Sciatic nerve (tissue), 2 donors: ENCODE measurements at regions not wholly inside any gene's neighbourhood (a gene's known extent, or its start where the extent isn't known, plus 50 kb on each side); places are given as distances from the start of the nearest gene placed in this dataset.

Experiments
- ATAC-seq: fragments of 200-7000 bp; cut with Tn5 transposase; one replicate; pipeline ENCODE4 v1.9.1; 2020; ENCODE audit warnings: mild to moderate bottlenecking, moderate library complexity
- DNase-seq: peaks from one replicate; pipeline ENCODE4 v3.0.0-alpha.2; 2020; ENCODE audit warnings: low spot score
- intact Hi-C: fragments of 100-400 bp; cut with DNase I; formaldehyde crosslinking; loops from one replicate; pipeline ENCODE4 v1.14.2; 2022
- donor health status: DM: no; HTN: no; CAD: no.
- donor health status: DM: no; HTN: no; CAD: no.

- ATAC-seq: no peak
- intact Hi-C loops: no loop called here
- no peak for DNase-seq
Measured at GRCh38 chr5:38736089-38736488, 109.7 kb upstream of the OSMR start.

- intact Hi-C loops: no loop called here
- ATAC-seq (no peak), DNase-seq (no peak)
Measured at GRCh38 chr5:38737976-38738375, 107.8 kb upstream of the OSMR start.

- intact Hi-C loops: no loop called here
- no peak for DNase-seq
- ATAC-seq: no peak
Measured at GRCh38 chr5:38739011-38739704, 106.7 kb upstream of the OSMR start.

GRCh38 chr5:38739705-38740045, 106.1 kb upstream of the OSMR start:
- DNase-seq: no peak
- intact Hi-C loops: loop anchor here (10.0 kb wide), 1 partner anchor 1525 kb away; no protein-coding TSS in a partner anchor
- no peak for ATAC-seq

GRCh38 chr5:38742821-38743220, 103.0 kb upstream of the OSMR start:
- ATAC-seq (no peak), DNase-seq (no peak)
- intact Hi-C loops: loop anchor here (10.0 kb wide), 1 partner anchor 1522 kb away; no protein-coding TSS in a partner anchor

- ATAC-seq: no peak
- intact Hi-C loops: loop anchor here (10.0 kb wide), 1 partner anchor 1521 kb away; no protein-coding TSS in a partner anchor
Measured at GRCh38 chr5:38743562-38743961, 102.2 kb upstream of the OSMR start.

GRCh38 chr5:38745836-38746732, 99.7 kb upstream of the OSMR start:
- intact Hi-C loops: loop anchor here (10.0 kb wide), 1 partner anchor 1519 kb away; no protein-coding TSS in a partner anchor
- no peak for ATAC-seq
- DNase-seq: no peak

More at GRCh38 chr5:38743562-38743961, 102.2 kb upstream of the OSMR start:
- no peak for DNase-seq

GRCh38 chr5:38749861-38750260, 96.0 kb upstream of the OSMR start:
- intact Hi-C loops: loop anchor here (10.0 kb wide), 1 partner anchor 1515 kb away; no protein-coding TSS in a partner anchor
- ATAC-seq: no peak
- DNase-seq: no peak

- ATAC-seq: no peak
- DNase-seq: no peak
- intact Hi-C loops: no loop called here
Measured at GRCh38 chr5:38751103-38751502, 94.7 kb upstream of the OSMR start.

GRCh38 chr5:38752012-38752536, 93.7 kb upstream of the OSMR start:
- DNase-seq: no peak
- no peak for ATAC-seq
- intact Hi-C loops: no loop called here

GRCh38 chr5:38752622-38753021, 93.2 kb upstream of the OSMR start:
- DNase-seq: no peak
- intact Hi-C loops: no loop called here
- no peak for ATAC-seq

GRCh38 chr5:38753141-38753540, 92.7 kb upstream of the OSMR start:
- no peak for ATAC-seq
- DNase-seq: no peak
- intact Hi-C loops: no loop called here

GRCh38 chr5:38753776-38754175, 92.0 kb upstream of the OSMR start:
- DNase-seq (no peak), ATAC-seq (no peak)
- intact Hi-C loops: no loop called here

GRCh38 chr5:38755181-38755580, 90.6 kb upstream of the OSMR start:
- no peak for DNase-seq
- no peak for ATAC-seq
- intact Hi-C loops: no loop called here

- intact Hi-C loops: no loop called here
- no peak for DNase-seq
- ATAC-seq: no peak
Measured at GRCh38 chr5:38756068-38756467, 89.7 kb upstream of the OSMR start.

- intact Hi-C loops: no loop called here
- no peak for ATAC-seq
- DNase-seq: no peak
Measured at GRCh38 chr5:38757451-38758245, 88.2 kb upstream of the OSMR start.

- ATAC-seq (peak; percentile 73), DNase-seq (no peak)
- intact Hi-C loops: no loop called here
Measured at GRCh38 chr5:38758774-38759600, 86.8 kb upstream of the OSMR start.

GRCh38 chr5:38764937-38765391, 80.8 kb upstream of the OSMR start:
- ATAC-seq (no peak), DNase-seq (no peak)
- intact Hi-C loops: no loop called here
